Breast epithelium (tissue), 3 donors: ENCODE measurements at regions not wholly inside any gene's neighbourhood (a gene's known extent, or its start where the extent isn't known, plus 50 kb on each side); places are given as distances from the start of the nearest gene placed in this dataset.

Source experiments
- POLR2A ChIP-seq: fragments of 450-650 bp; IDR thresholded peaks from one replicate; pipeline ENCODE4 v1.6.1; 2016; ENCODE audit warnings: antibody characterized with exemption, mild to moderate bottlenecking, moderate library complexity
- TF ChIP-seq, protein P1 (sequence below), 3 donors: fragments of 450-650 bp; IDR thresholded peaks; one replicate each; pipeline ENCODE4 v1.5.1; 2016 to 2017; ENCODE audit warnings: antibody characterized with exemption in 3 of 3, mild to moderate bottlenecking in 3 of 3, moderate library complexity in 3 of 3

DNA sequence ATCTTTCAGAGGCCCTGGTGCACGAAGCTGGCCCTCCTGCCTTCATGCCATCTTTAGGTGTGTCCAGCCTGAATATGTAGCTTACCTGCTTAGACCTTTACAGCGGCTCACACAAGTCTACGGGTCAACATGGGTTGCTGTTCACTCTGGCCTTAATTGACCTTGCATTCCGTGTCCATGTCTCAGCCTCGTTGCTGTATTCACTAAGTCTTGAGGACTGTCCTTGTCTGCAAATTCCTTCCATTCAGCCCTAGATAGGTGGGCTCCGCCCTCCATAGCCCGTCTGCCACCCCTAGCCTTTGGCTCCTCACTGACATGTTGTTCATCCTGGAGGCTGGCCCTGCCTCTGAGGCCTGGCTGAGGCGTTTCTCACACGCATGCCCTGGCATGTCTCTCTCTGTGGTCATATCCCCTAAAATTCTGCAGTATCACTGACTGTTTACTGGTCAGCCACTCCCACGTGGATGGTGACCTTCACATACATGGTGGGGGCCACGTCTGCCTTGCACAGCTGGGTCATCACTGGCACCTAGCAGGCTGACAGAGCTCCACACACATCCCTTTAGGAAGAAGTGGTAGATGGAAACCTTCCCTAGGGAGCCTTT lies 394.1 kb upstream of the MKI67 start:
- TF ChIP-seq, protein P1, sequence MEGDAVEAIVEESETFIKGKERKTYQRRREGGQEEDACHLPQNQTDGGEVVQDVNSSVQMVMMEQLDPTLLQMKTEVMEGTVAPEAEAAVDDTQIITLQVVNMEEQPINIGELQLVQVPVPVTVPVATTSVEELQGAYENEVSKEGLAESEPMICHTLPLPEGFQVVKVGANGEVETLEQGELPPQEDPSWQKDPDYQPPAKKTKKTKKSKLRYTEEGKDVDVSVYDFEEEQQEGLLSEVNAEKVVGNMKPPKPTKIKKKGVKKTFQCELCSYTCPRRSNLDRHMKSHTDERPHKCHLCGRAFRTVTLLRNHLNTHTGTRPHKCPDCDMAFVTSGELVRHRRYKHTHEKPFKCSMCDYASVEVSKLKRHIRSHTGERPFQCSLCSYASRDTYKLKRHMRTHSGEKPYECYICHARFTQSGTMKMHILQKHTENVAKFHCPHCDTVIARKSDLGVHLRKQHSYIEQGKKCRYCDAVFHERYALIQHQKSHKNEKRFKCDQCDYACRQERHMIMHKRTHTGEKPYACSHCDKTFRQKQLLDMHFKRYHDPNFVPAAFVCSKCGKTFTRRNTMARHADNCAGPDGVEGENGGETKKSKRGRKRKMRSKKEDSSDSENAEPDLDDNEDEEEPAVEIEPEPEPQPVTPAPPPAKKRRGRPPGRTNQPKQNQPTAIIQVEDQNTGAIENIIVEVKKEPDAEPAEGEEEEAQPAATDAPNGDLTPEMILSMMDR (IDR thresholded peaks at IDR 0.05), result no peak
- no peak for TF ChIP-seq POLR2A
